Aorta (tissue), 5 donors: ENCODE measurements at regions not wholly inside any gene's neighbourhood (a gene's known extent, or its start where the extent isn't known, plus 50 kb on each side); places are given as distances from the start of the nearest gene placed in this dataset.
A peak's percentile ranks its signal among the peaks of the same experiment; 100 is the strongest.
"Not testable (repeated sequence)": the region's sequence is repeated elsewhere in the genome, so short reads cannot be mapped to it uniquely, and the experiment has no call there.

ENCODE experiments used
- ATAC-seq: fragments of 200-7000 bp; cut with Tn5 transposase; one replicate; pipeline ENCODE4 v1.9.1; 2022; ENCODE audit warnings: moderate library complexity; ENCODE audit not compliant: low FRiP score
- DNase-seq, 2 donors: peaks; one replicate each; pipeline ENCODE4 v3.0.0-alpha.2; 2020
- H3K27ac ChIP-seq, 2 donors: one replicate each; pipeline ENCODE4 v1.5.1; 2013; ENCODE audit warnings: low read length in 2 of 2, mild to moderate bottlenecking in 2 of 2, moderate library complexity in 2 of 2, control low read depth in 1 of 2, inconsistent platforms in 1 of 2, low read depth in 1 of 2
- H3K27me3 ChIP-seq, 2 donors: one replicate each; pipeline ENCODE4 v1.6.1; 2013; ENCODE audit warnings: control low read depth in 1 of 2, low read length in 1 of 2, mild to moderate bottlenecking in 1 of 2, moderate library complexity in 1 of 2; ENCODE audit not compliant: insufficient read depth in 2 of 2, control insufficient read depth in 1 of 2
- H3K36me3 ChIP-seq, 2 donors: one replicate each; pipeline ENCODE4 v1.6.1; 2013; ENCODE audit warnings: control low read depth in 1 of 2, low read length in 1 of 2, mild to moderate bottlenecking in 1 of 2; ENCODE audit not compliant: insufficient read depth in 2 of 2, control insufficient read depth in 1 of 2
- H3K4me1 ChIP-seq, 2 donors: one replicate each; pipeline ENCODE4 v1.6.1; 2013; ENCODE audit warnings: low read length in 2 of 2, control low read depth in 1 of 2, mild to moderate bottlenecking in 1 of 2, moderate library complexity in 1 of 2; ENCODE audit not compliant: insufficient read depth in 2 of 2, control insufficient read depth in 1 of 2
- H3K4me3 ChIP-seq, 2 donors: one replicate each; pipeline ENCODE4 v1.5.1; 2013; ENCODE audit warnings: low read length in 2 of 2, control low read depth in 1 of 2, mild to moderate bottlenecking in 1 of 2
- H3K9me3 ChIP-seq: one replicate; pipeline ENCODE4 v1.6.1; 2013; ENCODE audit warnings: mild to moderate bottlenecking, low read length; ENCODE audit not compliant: control insufficient read depth
- WGBS, 2 donors: extraction: QIAGEN DNeasy Blood & Tissue Kit; methylation state at CpG; one replicate each; pipeline ENCODE4 v1.1.7; 2013; 5-methylcytosine and 5-hydroxymethylcytosine counted together
- intact Hi-C, 2 donors: fragments of 100-400 bp; cut with DNase I; formaldehyde crosslinking; loops; one replicate each; pipeline versions ENCODE4 v1.14.2 to v1.15.0; 2022
- donor health status: healthy with polysubstance abuse.
- donor health status: Bipolar disorder and iron deficiency.
- donor health status: DM: no; HTN: no; CAD: no.
- donor health status: DM: no; HTN: no; CAD: no.
- donor health status: DM: yes; HTN: yes; CAD: no.

GRCh38 chr11:24274214-24274781, 222.6 kb upstream of the LUZP2 start:
- H3K36me3 ChIP-seq, intact Hi-C loops, H3K27ac ChIP-seq, H3K27me3 ChIP-seq, H3K9me3 ChIP-seq, H3K4me3 ChIP-seq, H3K4me1 ChIP-seq, ATAC-seq: not testable (repeated sequence)
- 91 to 95% methylated on average over 22 to 25 of the region's 25 CpGs for WGBS, 2 donors
- peak; percentile 26 to 58 for DNase-seq

DNA sequence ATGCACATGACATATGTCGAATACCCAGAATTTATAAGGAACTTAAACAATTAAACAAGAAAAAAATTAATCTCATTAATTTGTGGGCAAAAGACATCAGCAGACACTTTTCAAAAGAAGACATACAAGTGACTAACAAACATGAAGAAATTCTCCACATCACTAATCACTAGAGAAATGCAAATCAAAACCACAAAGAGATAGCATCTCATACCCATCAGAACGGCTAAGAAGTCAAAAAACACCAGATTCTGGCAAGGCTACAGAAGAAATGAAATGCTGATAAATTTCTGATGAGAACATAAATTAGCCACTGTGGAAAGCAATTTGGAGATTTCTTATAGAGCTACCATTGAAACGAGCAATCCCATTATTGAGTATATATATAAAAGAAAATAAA, 210.6 kb upstream of the LUZP2 start:
- no peak overlapping the region for H3K4me3 ChIP-seq
- no peaks in the 10 kb centered on the region for H3K36me3 ChIP-seq
- H3K27ac ChIP-seq = no peak overlapping the region
- no peaks in the 10 kb centered on the region for H3K4me1 ChIP-seq
- intact Hi-C loops = no loop called here
- 81 to 82% methylated on average over 3 of the region's 3 CpGs for WGBS, 2 donors
- ATAC-seq (no peak), DNase-seq (no peak)
- H3K27me3 ChIP-seq = no peaks in the 10 kb centered on the region
- no peaks in the 10 kb centered on the region for H3K9me3 ChIP-seq

GRCh38 chr11:24289301-24289700, 207.6 kb upstream of the LUZP2 start:
- intact Hi-C loops = no loop called here
- Histone ChIP-seq H3K27me3 (no peaks in the 10 kb centered on the region), H3K4me1 (no peaks in the 10 kb centered on the region), H3K36me3 (no peaks in the 10 kb centered on the region), H3K9me3 (no peaks in the 10 kb centered on the region), H3K4me3 (no peak overlapping the region), H3K27ac (no peak overlapping the region)
- ATAC-seq (no peak), DNase-seq (no peak)
- WGBS, 2 donors = 30% methylated on average over 1 of the region's 1 CpG

GRCh38 chr11:24293964-24294363, 202.9 kb upstream of the LUZP2 start:
- Histone ChIP-seq H3K9me3 (no peaks in the 10 kb centered on the region), H3K27ac (no peak overlapping the region), H3K27me3 (no peaks in the 10 kb centered on the region), H3K36me3 (no peaks in the 10 kb centered on the region), H3K4me3 (no peak overlapping the region), H3K4me1 (no peaks in the 10 kb centered on the region)
- no peak for ATAC-seq
- intact Hi-C loops = no loop called here
- WGBS, 2 donors = 94 to 98% methylated on average over 3 of the region's 3 CpGs
- DNase-seq = no peak

- intact Hi-C loops = no loop called here
- ATAC-seq (no peak), DNase-seq (no peak)
- no peaks in the 10 kb centered on the region for H3K36me3 ChIP-seq
- no peak overlapping the region for H3K27ac ChIP-seq
- no peaks in the 10 kb centered on the region for H3K27me3 ChIP-seq
- 50 to 52% methylated on average over 2 of the region's 2 CpGs for WGBS, 2 donors
- no peaks in the 10 kb centered on the region for H3K4me1 ChIP-seq
- no peak overlapping the region for H3K4me3 ChIP-seq
- H3K9me3 ChIP-seq = no peaks in the 10 kb centered on the region
These were observed 201.5 kb upstream of the LUZP2 start for GRCh38 chr11:24295360-24295759.

- no peak overlapping the region for H3K4me3 ChIP-seq
- no peaks in the 10 kb centered on the region for H3K9me3 ChIP-seq
- ATAC-seq (no peak), DNase-seq (no peak)
- no peaks in the 10 kb centered on the region for H3K36me3 ChIP-seq
- 91 to 93% methylated on average over 2 of the region's 2 CpGs for WGBS, 2 donors
- H3K4me1 ChIP-seq = no peaks in the 10 kb centered on the region
- intact Hi-C loops = no loop called here
- H3K27me3 ChIP-seq = no peaks in the 10 kb centered on the region
- no peak overlapping the region for H3K27ac ChIP-seq
These were observed 199.4 kb upstream of the LUZP2 start for GRCh38 chr11:24297461-24297860.

- WGBS, 2 donors = 65 to 73% methylated on average over 2 of the region's 2 CpGs
- Histone ChIP-seq H3K27ac (no peak overlapping the region), H3K36me3 (no peaks in the 10 kb centered on the region), H3K4me3 (no peak overlapping the region), H3K4me1 (no peaks in the 10 kb centered on the region), H3K27me3 (no peaks in the 10 kb centered on the region), H3K9me3 (no peaks in the 10 kb centered on the region)
- ATAC-seq (no peak), DNase-seq (no peak)
- intact Hi-C loops = no loop called here
These were observed 198.7 kb upstream of the LUZP2 start for GRCh38 chr11:24298146-24298545.

GRCh38 chr11:24311974-24312373, 184.9 kb upstream of the LUZP2 start:
- H3K4me1 ChIP-seq = no peaks in the 10 kb centered on the region
- no peak for DNase-seq
- no peak for ATAC-seq
- H3K27ac ChIP-seq = no peak overlapping the region
- no peak overlapping the region for H3K4me3 ChIP-seq
- H3K9me3 ChIP-seq = no peaks in the 10 kb centered on the region
- intact Hi-C loops = no loop called here
- WGBS, 2 donors = 91 to 94% methylated on average over 2 of the region's 2 CpGs
- no peaks in the 10 kb centered on the region for H3K27me3 ChIP-seq
- no peaks in the 10 kb centered on the region for H3K36me3 ChIP-seq

DNA sequence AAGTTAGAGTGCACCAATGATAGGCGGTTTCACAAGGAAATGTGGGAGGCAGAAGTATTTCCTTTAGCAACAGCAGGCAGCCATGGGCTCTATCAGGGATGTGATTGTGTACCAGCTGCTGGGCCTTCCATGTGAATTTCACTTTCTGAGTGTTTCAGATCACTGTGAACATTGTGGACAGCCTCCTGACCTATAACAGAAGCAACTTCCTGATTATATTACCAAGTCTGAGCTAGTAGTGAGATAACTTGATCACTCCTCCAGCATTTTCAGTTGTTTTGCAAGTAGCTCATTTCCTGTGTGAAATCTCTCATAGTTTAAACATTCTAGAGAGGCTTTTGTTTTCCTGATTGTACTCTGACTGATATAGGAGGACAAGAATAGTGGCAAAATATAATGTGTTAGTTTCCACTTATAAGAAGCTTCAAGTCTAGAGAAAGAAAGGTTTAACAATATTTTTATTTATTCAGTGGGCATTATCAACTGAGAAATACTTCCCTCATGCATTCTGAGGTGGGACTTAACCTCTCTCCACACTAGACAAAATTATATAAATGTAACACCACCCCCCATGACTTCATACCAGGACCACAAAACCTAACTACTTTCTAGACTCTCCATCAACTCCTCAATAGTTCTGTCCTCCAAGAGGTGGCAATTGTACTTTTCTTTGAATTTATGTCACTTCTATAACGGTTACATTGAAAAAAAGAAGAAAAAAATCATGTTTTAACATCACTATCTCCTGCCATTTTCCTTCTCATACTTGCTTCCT, 184.2 kb upstream of the LUZP2 start:
- ATAC-seq = no peak
- Histone ChIP-seq H3K4me3 (no peak overlapping the region), H3K36me3 (no peaks in the 10 kb centered on the region), H3K27me3 (no peaks in the 10 kb centered on the region), H3K9me3 (no peaks in the 10 kb centered on the region), H3K4me1 (no peaks in the 10 kb centered on the region), H3K27ac (no peak overlapping the region)
- 85 to 86% methylated on average over 2 of the region's 2 CpGs for WGBS, 2 donors
- intact Hi-C loops = no loop called here
- DNase-seq = no peak
